ENCODE measurements at regions not wholly inside any gene's neighbourhood (a gene's known extent, or its start where the extent isn't known, plus 50 kb on each side); places are given as distances from the start of the nearest gene placed in this dataset.

DNA sequence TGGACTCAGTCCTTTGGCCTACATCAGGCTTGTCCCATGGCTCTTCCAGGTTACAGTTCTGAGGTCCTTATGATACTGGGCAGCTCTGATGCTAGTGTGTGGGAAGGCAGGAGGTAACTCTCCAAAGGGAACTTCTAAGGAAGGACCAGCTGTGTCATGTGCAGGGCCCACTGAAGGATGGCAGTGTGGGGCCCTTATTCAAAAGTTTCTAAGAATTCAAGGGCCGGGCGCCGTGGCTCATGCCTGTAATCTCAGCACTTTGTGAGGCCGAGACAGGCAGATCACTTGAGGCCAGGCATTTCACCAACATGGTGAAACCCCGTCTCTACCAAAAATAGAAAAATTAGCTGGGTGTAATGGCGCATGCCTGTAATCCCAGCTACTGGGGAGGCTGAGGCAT lies 254.2 kb upstream of the HABP2 start:
- Mint-ChIP-seq H3K9me3 (peaks cover 0 to 3% (median 0%) of the 10 kb centered on the region in 7 donors), H3K27ac (no peak overlapping the region), H3K4me3 (no peak overlapping the region), H3K27me3 (ENCODE audit: low read depth in 3 of 3) (peaks cover 0 to 4% (median 1%) of the 10 kb centered on the region in 3 donors), H3K4me1 (peaks cover 25% of the 10 kb centered on the region), H3K36me3 (peaks cover 0 to 5% of the 10 kb centered on the region in 2 donors)
- no peaks in the 10 kb centered on the region for H3K27me3 ChIP-seq (ENCODE audit: control insufficient read depth in 2 of 2, insufficient read depth in 2 of 2, low read length in 2 of 2)
- no peak overlapping the region for H3K4me2 ChIP-seq (replicated peaks; ENCODE audit: extremely low read depth, low read length, poor library complexity, severe bottlenecking)
- no peaks in the 10 kb centered on the region for H3K9me3 ChIP-seq (replicated peaks in 1 of 2; ENCODE audit: control insufficient read depth in 1 of 2, insufficient read depth in 1 of 2, low read length in 2 of 2)
- H3K4me3 ChIP-seq (replicated peaks in 1 of 3; ENCODE audit: low read depth in 2 of 3, low read length in 3 of 3), result no peak overlapping the region
- peaks cover 25 to 31% of the 10 kb centered on the region in 2 donors for H3K4me1 ChIP-seq (ENCODE audit: control insufficient read depth in 1 of 2, insufficient read depth in 2 of 2, low read length in 2 of 2)
- no peak for DNase-seq
- 96% methylated on average over 4 of the region's 6 CpGs for WGBS (ENCODE audit: insufficient coverage)
- no peak overlapping the region for H2AFZ ChIP-seq (ENCODE audit: insufficient read depth, low read depth, low read length, poor library complexity, severe bottlenecking)
- TF ChIP-seq, protein P1, sequence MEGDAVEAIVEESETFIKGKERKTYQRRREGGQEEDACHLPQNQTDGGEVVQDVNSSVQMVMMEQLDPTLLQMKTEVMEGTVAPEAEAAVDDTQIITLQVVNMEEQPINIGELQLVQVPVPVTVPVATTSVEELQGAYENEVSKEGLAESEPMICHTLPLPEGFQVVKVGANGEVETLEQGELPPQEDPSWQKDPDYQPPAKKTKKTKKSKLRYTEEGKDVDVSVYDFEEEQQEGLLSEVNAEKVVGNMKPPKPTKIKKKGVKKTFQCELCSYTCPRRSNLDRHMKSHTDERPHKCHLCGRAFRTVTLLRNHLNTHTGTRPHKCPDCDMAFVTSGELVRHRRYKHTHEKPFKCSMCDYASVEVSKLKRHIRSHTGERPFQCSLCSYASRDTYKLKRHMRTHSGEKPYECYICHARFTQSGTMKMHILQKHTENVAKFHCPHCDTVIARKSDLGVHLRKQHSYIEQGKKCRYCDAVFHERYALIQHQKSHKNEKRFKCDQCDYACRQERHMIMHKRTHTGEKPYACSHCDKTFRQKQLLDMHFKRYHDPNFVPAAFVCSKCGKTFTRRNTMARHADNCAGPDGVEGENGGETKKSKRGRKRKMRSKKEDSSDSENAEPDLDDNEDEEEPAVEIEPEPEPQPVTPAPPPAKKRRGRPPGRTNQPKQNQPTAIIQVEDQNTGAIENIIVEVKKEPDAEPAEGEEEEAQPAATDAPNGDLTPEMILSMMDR (IDR thresholded peaks at IDR 0.05), result no peak
- H3K36me3 ChIP-seq (replicated peaks in 1 of 2; ENCODE audit: control insufficient read depth in 1 of 2, insufficient read depth in 2 of 2, low read length in 2 of 2), result no peaks in the 10 kb centered on the region
- H4K20me1 ChIP-seq (ENCODE audit: insufficient read depth, low read length), result no peaks in the 10 kb centered on the region
- intact Hi-C loops (cut with micrococcal nuclease), result no loop called here
- H3K9ac ChIP-seq (ENCODE audit: insufficient read depth, low read length, poor library complexity, severe bottlenecking), result no peak overlapping the region
- H3K79me2 ChIP-seq (ENCODE audit: insufficient read depth, low read length), result no peaks in the 10 kb centered on the region
- H3K27ac ChIP-seq (ENCODE audit: low read depth in 1 of 2, low read length in 2 of 2), result no peak overlapping the region

DNA sequence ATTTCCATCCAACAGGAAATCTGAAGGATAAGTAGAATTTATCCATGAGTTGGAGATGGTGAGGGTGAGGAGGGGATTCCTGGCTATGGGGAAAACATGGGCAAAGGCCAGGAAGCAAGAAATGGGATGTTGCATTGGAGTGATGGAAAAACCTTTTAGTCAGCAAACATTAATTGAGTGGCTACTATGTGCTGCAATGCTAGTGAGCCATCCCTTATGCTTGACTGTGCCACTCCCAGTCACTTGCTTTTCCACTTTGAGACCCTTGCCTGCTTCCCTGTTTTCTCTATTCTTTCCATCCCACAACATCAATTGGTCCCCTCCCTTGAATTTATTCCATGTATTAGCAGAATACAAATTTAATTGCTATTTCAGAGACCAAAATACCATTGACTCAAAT lies 252.7 kb upstream of the HABP2 start:
- Mint-ChIP-seq H3K27me3 (ENCODE audit: low read depth in 3 of 3) (peaks cover 0 to 4% (median 1%) of the 10 kb centered on the region in 3 donors), H3K27ac (peak overlapping the region; percentile 68 to 95 (median 85)), H3K4me3 (no peak overlapping the region), H3K4me1 (peaks cover 30% of the 10 kb centered on the region), H3K9me3 (peaks cover 0 to 3% (median 0%) of the 10 kb centered on the region in 7 donors), H3K36me3 (peaks cover 0 to 5% of the 10 kb centered on the region in 2 donors)
- no peak overlapping the region for H3K9ac ChIP-seq (ENCODE audit: insufficient read depth, low read length, poor library complexity, severe bottlenecking)
- H3K4me2 ChIP-seq (replicated peaks; ENCODE audit: extremely low read depth, low read length, poor library complexity, severe bottlenecking), result peak overlapping the region; percentile 48
- H3K27me3 ChIP-seq (ENCODE audit: control insufficient read depth in 2 of 2, insufficient read depth in 2 of 2, low read length in 2 of 2), result no peaks in the 10 kb centered on the region
- H4K20me1 ChIP-seq (ENCODE audit: insufficient read depth, low read length), result no peaks in the 10 kb centered on the region
- H3K9me3 ChIP-seq (replicated peaks in 1 of 2; ENCODE audit: control insufficient read depth in 1 of 2, insufficient read depth in 1 of 2, low read length in 2 of 2), result no peaks in the 10 kb centered on the region
- TF ChIP-seq, protein P1 (IDR thresholded peaks at IDR 0.05), result no peak
- H3K36me3 ChIP-seq (replicated peaks in 1 of 2; ENCODE audit: control insufficient read depth in 1 of 2, insufficient read depth in 2 of 2, low read length in 2 of 2), result no peaks in the 10 kb centered on the region
- DNase-seq, result peak in 1 of 3 donors; percentile 58
- no peaks in the 10 kb centered on the region for H3K79me2 ChIP-seq (ENCODE audit: insufficient read depth, low read length)
- H3K27ac ChIP-seq (ENCODE audit: low read depth in 1 of 2, low read length in 2 of 2), result peak overlapping the region in 1 of 2 donors; percentile 63
- intact Hi-C loops (cut with micrococcal nuclease), result no loop called here
- H3K4me3 ChIP-seq (replicated peaks in 1 of 3; ENCODE audit: low read depth in 2 of 3, low read length in 3 of 3), result no peak overlapping the region
- H3K4me1 ChIP-seq (ENCODE audit: control insufficient read depth in 1 of 2, insufficient read depth in 2 of 2, low read length in 2 of 2), result peaks cover 25 to 36% of the 10 kb centered on the region in 2 donors
- H2AFZ ChIP-seq (ENCODE audit: insufficient read depth, low read depth, low read length, poor library complexity, severe bottlenecking), result no peak overlapping the region

All from CD14-positive monocyte (primary cell).